ENCODE measurements at regions not wholly inside any gene's neighbourhood (a gene's known extent, or its start where the extent isn't known, plus 50 kb on each side); places are given as distances from the start of the nearest gene placed in this dataset.
A peak's percentile ranks its signal among the peaks of the same experiment; 100 is the strongest.

DNA sequence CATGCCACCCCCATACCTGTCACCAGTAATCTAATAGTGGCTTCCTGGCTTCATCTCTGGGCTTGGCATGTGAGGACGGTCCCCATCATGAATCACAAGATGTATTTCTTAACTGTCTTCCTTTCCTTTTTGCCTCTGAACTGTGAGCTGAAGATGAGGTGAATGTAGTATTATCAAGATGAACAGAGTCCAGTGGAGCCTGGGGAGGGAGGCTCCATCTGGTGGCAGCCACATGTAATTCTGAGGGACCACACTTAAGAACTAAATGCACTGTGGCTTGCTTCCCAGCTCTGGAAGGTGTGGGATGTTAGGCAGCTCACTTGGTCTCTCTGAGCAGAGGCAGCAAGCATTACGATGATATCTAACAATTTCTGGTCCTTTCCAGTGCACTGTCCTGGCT, 354.9 kb upstream of the ASIC2 start:
- DNase-seq (ENCODE audit: low read depth), result no peak

DNA sequence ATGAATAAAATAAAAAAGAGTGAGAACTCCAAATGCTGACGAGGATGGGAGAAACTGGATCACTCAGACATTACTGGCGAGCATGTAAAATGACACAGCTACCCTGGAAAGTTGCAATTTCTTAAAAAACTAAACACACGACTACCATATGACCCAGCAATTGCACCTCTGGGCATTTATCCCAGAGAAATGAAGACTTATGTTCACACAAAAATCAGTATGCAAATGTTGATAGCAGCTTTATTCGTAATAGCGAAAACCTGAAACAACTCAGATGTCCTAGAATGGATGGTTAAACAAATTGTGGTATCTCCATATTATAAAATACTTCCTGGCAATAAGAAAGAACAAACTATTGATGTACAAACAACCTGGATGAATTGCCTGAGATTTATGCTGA, 357.2 kb upstream of the ASIC2 start:
- no peak for DNase-seq (ENCODE audit: low read depth)

DNA sequence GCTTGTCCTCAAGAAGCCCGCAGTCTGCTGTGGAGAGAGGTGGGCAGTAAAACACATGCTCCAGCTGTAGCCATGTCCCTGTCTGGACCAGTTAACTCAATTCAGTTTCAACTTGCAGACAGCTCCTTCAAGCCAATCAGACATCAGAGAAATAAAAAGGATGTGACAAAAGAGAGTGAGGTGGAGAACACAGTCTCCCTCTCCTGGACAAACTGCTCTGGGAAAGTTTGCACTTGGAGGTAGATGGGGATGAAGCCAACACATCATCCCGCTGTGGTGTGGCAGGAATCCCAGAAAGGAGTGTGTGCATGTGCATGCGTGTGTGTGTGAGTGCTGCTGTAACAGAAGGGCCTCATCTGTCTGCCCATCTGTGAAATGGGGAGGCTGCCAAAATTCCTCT, 358.6 kb upstream of the ASIC2 start:
- no peak for DNase-seq (ENCODE audit: low read depth)

GRCh38 chr17:33652731-33653398, 359.8 kb upstream of the ASIC2 start:
- no peak for DNase-seq (ENCODE audit: low read depth)

GRCh38 chr17:33653399-33653788, 360.3 kb upstream of the ASIC2 start:
- no peak for DNase-seq (ENCODE audit: low read depth)

- no peak for DNase-seq (ENCODE audit: low read depth)
These were observed 364.1 kb upstream of the ASIC2 start for GRCh38 chr17:33657181-33657580.

GRCh38 chr17:33661975-33662374, 368.9 kb upstream of the ASIC2 start:
- no peak for DNase-seq (ENCODE audit: low read depth)

DNA sequence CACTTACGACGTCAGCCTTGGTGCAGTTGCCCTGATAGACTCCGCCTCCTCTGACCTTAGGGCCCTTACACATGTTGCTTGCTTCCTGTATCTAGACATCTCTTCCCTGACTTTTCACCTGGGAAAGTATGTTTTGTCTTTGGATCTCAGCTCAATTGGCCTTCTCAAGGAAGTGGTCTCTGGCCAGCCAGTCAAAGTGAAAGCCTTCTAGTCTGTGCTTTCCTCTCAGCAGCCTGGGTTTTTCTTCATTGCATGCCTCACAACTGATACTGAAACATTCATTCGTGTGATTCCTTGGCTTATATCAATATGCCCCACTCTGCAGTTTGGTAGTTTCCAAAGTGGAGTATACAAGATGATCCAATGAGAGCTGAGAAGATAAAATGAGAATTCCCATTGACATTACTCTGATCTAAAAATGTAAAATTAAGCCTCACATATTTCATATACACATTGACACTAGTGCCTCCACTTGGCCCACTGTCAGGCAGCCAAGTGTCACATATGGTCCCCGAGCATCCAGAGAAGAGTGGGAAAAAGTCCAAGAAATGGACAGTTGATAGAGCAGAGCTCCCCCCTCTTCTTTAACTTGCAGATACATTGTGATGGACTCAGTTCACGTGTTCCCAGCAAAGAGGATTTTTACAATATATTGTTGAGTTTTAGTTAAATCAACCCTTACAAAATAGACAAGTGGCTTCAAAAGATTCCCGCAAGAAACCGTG, 371.2 kb upstream of the ASIC2 start:
- DNase-seq (ENCODE audit: low read depth), result no peak

- peak; percentile 50 for DNase-seq (ENCODE audit: low read depth)
These were observed 374.0 kb upstream of the ASIC2 start for GRCh38 chr17:33667052-33667509.

DNA sequence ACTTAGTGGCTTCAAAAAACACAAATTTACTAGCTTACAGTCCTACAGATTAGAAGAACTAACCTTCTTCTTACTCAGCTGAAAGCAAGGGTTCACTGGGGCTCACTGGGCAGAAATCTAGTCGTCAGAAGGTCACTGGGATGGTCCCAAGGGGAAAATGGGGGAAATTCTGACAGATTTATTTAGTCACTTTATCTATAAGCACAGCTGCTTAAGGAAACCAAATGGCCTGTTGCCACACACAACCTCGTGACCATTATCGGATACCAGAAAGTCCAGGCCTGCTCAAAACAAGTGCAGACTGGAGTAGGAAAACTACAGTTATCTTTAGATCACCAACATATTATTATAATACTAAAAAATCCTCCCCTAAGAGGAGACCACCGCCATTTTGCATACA, 374.6 kb upstream of the ASIC2 start:
- DNase-seq (ENCODE audit: low read depth), result no peak

DNA sequence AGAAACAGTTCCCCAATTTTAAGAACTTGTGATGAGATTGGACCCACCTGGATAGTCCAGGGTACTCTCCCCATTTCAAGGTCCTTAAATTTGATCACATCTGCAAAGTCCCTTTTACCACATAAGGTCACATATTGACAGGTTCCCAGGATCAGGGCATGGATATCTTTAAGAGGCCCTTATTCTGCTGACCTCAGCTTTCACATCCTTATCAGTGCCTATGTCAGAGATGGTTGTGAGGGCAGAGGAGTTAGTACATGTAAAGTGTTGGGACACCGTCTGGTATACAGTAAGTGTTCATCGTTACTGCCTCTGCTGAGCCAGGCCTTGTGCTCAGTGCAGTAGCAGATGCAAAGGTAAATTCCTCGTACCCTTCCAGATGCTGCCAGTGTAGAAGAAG, 375.4 kb upstream of the ASIC2 start:
- no peak for DNase-seq (ENCODE audit: low read depth)

- DNase-seq (ENCODE audit: low read depth), result no peak
These were observed 378.4 kb upstream of the ASIC2 start for GRCh38 chr17:33671491-33671890.

GRCh38 chr17:33674685-33675084, 381.6 kb upstream of the ASIC2 start:
- peak; percentile 8 for DNase-seq (ENCODE audit: low read depth)

- DNase-seq (ENCODE audit: low read depth), result no peak
These were observed 383.3 kb upstream of the ASIC2 start for GRCh38 chr17:33676444-33676843.

DNA sequence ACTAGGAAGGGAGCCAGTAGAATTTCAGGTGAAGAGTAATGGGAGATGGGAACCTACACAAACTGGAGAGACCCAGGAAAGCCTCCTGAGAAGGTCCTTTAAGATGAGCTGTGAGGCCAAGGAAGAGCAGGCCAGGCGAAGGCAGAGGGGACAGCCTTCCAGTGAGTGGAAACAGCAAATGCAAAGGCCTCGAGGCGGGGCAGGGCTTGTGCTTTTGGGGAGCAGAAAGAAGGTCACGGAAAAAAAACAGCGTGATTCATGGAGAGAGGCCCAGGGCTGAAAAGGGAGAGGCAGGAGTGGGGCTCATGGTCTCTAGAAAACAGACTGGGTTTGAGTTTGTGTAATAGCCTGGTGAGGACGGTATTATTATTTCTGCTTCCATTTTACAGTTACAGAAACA, 386.5 kb upstream of the ASIC2 start:
- DNase-seq (ENCODE audit: low read depth), result no peak

- no peak for DNase-seq (ENCODE audit: low read depth)
These were observed 387.4 kb upstream of the ASIC2 start for GRCh38 chr17:33680472-33680871.

- no peak for DNase-seq (ENCODE audit: low read depth)
These were observed 389.5 kb upstream of the ASIC2 start for GRCh38 chr17:33682599-33682998.

DNA sequence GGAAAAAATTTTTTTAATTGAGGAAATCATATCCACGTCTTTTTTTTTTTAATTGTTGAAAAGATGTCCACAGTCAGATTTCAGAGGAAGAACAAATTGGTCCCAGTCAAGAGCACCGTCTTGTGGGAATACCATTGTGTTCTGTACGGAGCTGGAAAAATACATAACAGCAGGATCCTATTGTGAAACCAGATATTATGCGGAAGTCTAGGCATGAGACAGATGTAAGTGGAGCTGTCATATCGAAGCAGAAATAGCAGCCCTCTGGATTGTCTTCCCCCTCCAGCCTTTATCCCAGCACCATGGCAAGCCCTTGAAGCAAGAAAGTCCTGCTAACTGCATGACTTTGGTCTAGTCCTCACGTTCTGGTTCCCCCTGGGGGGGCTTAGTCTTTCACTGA, 391.6 kb upstream of the ASIC2 start:
- DNase-seq (ENCODE audit: low read depth), result no peak

- no peak for DNase-seq (ENCODE audit: low read depth)
These were observed 393.1 kb upstream of the ASIC2 start for GRCh38 chr17:33686171-33686570.

- no peak for DNase-seq (ENCODE audit: low read depth)
These were observed 394.7 kb upstream of the ASIC2 start for GRCh38 chr17:33687831-33688230.

DNA sequence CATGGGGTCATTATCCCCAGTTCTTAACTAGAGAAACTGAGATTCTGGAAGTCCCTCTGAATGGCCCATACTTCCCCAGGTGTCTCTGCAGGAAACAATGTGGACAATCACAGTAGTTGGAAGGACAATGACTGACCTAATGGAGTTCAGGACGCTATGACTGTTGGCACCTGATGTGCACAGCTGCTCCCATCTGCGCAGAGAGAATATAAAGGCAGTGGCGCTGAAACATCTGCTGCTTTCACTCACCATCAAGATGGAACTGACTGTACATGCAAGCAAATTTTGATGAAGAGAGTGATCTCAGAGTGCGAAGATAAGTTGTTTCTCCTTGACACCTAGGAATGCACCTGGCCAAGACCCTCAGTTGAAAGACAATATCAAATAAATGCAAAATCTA, 395.7 kb upstream of the ASIC2 start:
- DNase-seq (ENCODE audit: low read depth), result no peak

DNA sequence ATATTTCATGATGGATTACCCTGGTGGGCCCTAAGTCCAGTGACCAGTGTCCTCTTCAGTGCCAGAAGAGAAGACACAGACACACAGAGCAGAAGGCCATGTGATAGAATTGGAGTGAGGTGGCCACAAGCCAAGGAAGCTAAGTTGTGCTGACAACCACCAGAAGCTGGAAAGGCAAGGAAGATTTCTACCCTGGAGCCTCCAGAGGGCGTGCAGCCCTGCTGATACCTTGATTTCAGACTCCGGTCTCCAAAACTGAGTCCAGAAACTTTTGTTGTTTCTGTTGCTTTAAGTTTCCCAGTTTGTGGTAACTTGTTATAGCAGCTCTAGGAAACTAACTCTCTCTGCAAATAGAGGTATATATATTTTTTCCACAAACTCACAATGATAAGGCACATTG, 396.6 kb upstream of the ASIC2 start:
- DNase-seq (ENCODE audit: low read depth), result no peak

- no peak for DNase-seq (ENCODE audit: low read depth)
These were observed 402.3 kb upstream of the ASIC2 start for GRCh38 chr17:33695431-33695830.

DNA sequence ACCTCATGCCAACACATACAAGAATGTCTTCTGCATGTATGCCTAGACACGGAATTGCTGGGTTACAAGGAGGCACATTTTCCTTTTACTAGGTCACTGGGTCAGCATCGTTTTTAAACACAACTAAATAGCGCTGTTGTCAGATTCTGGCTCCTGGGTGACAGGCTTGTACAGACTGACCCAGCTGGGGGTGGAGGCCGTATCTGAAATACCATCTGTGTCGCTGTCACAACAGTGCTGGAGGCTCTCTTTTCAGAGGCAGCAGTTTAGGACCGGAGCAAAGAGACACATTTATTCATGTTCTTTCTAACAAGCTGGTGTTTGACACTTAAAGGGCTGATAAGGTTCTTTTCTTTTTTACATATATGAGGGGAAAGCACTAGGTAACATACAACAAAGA, 403.0 kb upstream of the ASIC2 start:
- no peak for DNase-seq (ENCODE audit: low read depth)

All from T-helper 22 cell (primary cell).